SKM-1 treated with dmso at 0.1 percent for 144 hours (cell line): ENCODE measurements at regions not wholly inside any gene's neighbourhood (a gene's known extent, or its start where the extent isn't known, plus 50 kb on each side); places are given as distances from the start of the nearest gene placed in this dataset.
"Not testable (repeated sequence)": the region's sequence is repeated elsewhere in the genome, so short reads cannot be mapped to it uniquely, and the experiment has no call there.

Experiments
- DNase-seq: peaks from one replicate; lab custom pipeline; 2025; ENCODE audit not compliant: unreplicated experiment; lab: John Stamatoyannopoulos, UW

- no peak for DNase-seq
Observed at GRCh38 chr5:42235241-42235640, 188.0 kb upstream of the GHR start.

- DNase-seq = no peak
Observed at GRCh38 chr5:42235837-42236236, 187.4 kb upstream of the GHR start.

- DNase-seq = no peak
Observed at GRCh38 chr5:42241636-42242035, 181.6 kb upstream of the GHR start.

GRCh38 chr5:42242210-42242609 is 181.0 kb upstream of the GHR start:
- no peak for DNase-seq

- DNase-seq = no peak
Observed at GRCh38 chr5:42242881-42243485, 180.3 kb upstream of the GHR start.

- DNase-seq = no peak
Observed at GRCh38 chr5:42252306-42252705, 170.9 kb upstream of the GHR start.

GRCh38 chr5:42259914-42260313 is 163.3 kb upstream of the GHR start:
- DNase-seq = not testable (repeated sequence)

- DNase-seq = no peak
Observed at GRCh38 chr5:42267091-42267490, 156.1 kb upstream of the GHR start.

- not testable (repeated sequence) for DNase-seq
Observed at GRCh38 chr5:42268170-42268569, 155.1 kb upstream of the GHR start.

GRCh38 chr5:42268630-42269029 is 154.6 kb upstream of the GHR start:
- DNase-seq = no peak

- DNase-seq = no peak
Observed at GRCh38 chr5:42270771-42271170, 152.5 kb upstream of the GHR start.

GRCh38 chr5:42274913-42275312 is 148.3 kb upstream of the GHR start:
- no peak for DNase-seq

GRCh38 chr5:42277293-42277692 is 145.9 kb upstream of the GHR start:
- no peak for DNase-seq

GRCh38 chr5:42284584-42284983 is 138.7 kb upstream of the GHR start:
- DNase-seq = no peak

- no peak for DNase-seq
Observed at GRCh38 chr5:42285230-42285629, 138.0 kb upstream of the GHR start.

- DNase-seq = no peak
Observed at GRCh38 chr5:42300496-42300895, 122.7 kb upstream of the GHR start.

- no peak for DNase-seq
Observed at GRCh38 chr5:42301349-42301748, 121.9 kb upstream of the GHR start.

GRCh38 chr5:42302186-42302585 is 121.1 kb upstream of the GHR start:
- DNase-seq = no peak

GRCh38 chr5:42306287-42306686 is 117.0 kb upstream of the GHR start:
- DNase-seq = no peak

- DNase-seq = no peak
Observed at GRCh38 chr5:42309865-42310264, 113.4 kb upstream of the GHR start.

- DNase-seq = no peak
Observed at GRCh38 chr5:42315214-42315613, 108.0 kb upstream of the GHR start.

GRCh38 chr5:42317575-42317974 is 105.7 kb upstream of the GHR start:
- DNase-seq = no peak

- not testable (repeated sequence) for DNase-seq
Observed at GRCh38 chr5:42319546-42319945, 103.7 kb upstream of the GHR start.

- DNase-seq = no peak
Observed at GRCh38 chr5:42321785-42322184, 101.5 kb upstream of the GHR start.
